A673 (cell line): ENCODE measurements at regions not wholly inside any gene's neighbourhood (a gene's known extent, or its start where the extent isn't known, plus 50 kb on each side); places are given as distances from the start of the nearest gene placed in this dataset.

Source experiments
- EZH2 ChIP-seq: fragments of 200-600 bp; sonication (generic); IDR thresholded peaks from 2 replicates; pipeline ENCODE4 v1.6.1; 2017; ENCODE audit warnings: borderline replicate concordance, low read depth, mild to moderate bottlenecking, mixed read lengths, antibody characterized with exemption, low read length; ENCODE audit not compliant: poor library complexity, severe bottlenecking
- TF ChIP-seq, protein P1 (sequence below): fragments of 300-800, 200-600 bp; sonication (generic); conservative IDR thresholded peaks from 2 replicates; pipeline ENCODE4 v1.5.1; 2017; ENCODE audit warnings: low read depth, mild to moderate bottlenecking, antibody characterized with exemption, low read length, moderate library complexity, mixed read lengths

DNA sequence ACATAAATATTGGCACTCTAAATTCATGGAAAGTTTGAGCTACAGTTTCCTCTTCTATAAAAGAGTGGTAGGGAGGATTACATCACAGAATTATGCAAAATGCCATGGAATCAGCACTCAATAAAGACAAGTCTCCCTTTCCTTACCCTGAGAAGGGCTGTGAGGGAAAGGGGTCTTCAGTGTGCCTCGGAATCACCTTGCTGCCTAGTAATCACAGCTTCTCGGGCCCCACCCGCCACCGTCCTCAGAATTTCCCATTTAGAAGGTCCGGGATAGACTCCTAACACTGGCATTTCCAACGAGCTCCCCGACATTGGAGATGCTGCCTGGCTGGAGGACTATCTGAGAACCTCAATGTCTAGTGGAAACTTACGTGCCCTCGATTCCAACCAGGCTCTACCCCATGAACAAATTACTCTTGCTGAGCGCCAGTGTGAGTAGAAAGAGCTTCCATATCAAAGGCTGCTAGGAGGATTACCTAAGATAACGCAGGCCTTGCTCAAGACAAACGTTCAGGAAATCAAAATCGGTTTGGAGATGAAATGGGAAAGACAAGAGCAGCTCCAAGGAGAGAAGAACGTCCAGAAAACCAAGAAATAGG is 92.1 kb upstream of the CHD2 start:
- TF ChIP-seq, protein P1, sequence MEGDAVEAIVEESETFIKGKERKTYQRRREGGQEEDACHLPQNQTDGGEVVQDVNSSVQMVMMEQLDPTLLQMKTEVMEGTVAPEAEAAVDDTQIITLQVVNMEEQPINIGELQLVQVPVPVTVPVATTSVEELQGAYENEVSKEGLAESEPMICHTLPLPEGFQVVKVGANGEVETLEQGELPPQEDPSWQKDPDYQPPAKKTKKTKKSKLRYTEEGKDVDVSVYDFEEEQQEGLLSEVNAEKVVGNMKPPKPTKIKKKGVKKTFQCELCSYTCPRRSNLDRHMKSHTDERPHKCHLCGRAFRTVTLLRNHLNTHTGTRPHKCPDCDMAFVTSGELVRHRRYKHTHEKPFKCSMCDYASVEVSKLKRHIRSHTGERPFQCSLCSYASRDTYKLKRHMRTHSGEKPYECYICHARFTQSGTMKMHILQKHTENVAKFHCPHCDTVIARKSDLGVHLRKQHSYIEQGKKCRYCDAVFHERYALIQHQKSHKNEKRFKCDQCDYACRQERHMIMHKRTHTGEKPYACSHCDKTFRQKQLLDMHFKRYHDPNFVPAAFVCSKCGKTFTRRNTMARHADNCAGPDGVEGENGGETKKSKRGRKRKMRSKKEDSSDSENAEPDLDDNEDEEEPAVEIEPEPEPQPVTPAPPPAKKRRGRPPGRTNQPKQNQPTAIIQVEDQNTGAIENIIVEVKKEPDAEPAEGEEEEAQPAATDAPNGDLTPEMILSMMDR, result no peak
- TF ChIP-seq EZH2, result no peak
